Liver (tissue), 3 donors: ENCODE measurements at regions not wholly inside any gene's neighbourhood (a gene's known extent, or its start where the extent isn't known, plus 50 kb on each side); places are given as distances from the start of the nearest gene placed in this dataset.
"Not testable (repeated sequence)": the region's sequence is repeated elsewhere in the genome, so short reads cannot be mapped to it uniquely, and the experiment has no call there.

Experiments
- ATF3 ChIP-seq: IDR thresholded peaks from 2 replicates; pipeline ENCODE4 v1.6.1; 2016; ENCODE audit warnings: antibody characterized with exemption
- FOXA1 ChIP-seq: IDR thresholded peaks from 2 replicates; pipeline ENCODE4 v1.6.1; 2016; ENCODE audit warnings: antibody characterized with exemption
- FOXA2 ChIP-seq: IDR thresholded peaks from 2 replicates; pipeline ENCODE4 v1.6.1; 2016; ENCODE audit warnings: antibody characterized with exemption
- HNF4A ChIP-seq, 2 donors: conservative IDR thresholded peaks; 2 replicates each; pipeline ENCODE4 v1.6.1; 2016; ENCODE audit warnings: antibody characterized with exemption in 2 of 2, mild to moderate bottlenecking in 2 of 2
- HNF4G ChIP-seq: IDR thresholded peaks from 2 replicates; pipeline ENCODE4 v1.6.1; 2016; ENCODE audit warnings: antibody characterized with exemption
- RAD21 ChIP-seq, 2 donors: IDR thresholded peaks; 2 replicates each; pipeline ENCODE4 v1.6.1; 2016; ENCODE audit warnings: antibody characterized with exemption in 2 of 2, mild to moderate bottlenecking in 2 of 2
- RXRA ChIP-seq, 2 donors: IDR thresholded peaks; 2 replicates each; pipeline ENCODE4 v1.6.1; 2017 to 2018; ENCODE audit warnings: antibody characterized with exemption in 2 of 2, mild to moderate bottlenecking in 1 of 2
- SP1 ChIP-seq: IDR thresholded peaks from 2 replicates; pipeline ENCODE4 v1.6.1; 2018; ENCODE audit warnings: antibody characterized with exemption, mild to moderate bottlenecking
- TAF1 ChIP-seq: conservative IDR thresholded peaks from 2 replicates; pipeline ENCODE4 v1.6.1; 2016; ENCODE audit warnings: antibody characterized with exemption, mild to moderate bottlenecking
- YY1 ChIP-seq: IDR thresholded peaks from 2 replicates; pipeline ENCODE4 v1.6.1; 2016; ENCODE audit warnings: antibody characterized with exemption, mild to moderate bottlenecking
- TF ChIP-seq, protein P1 (sequence below): fragments of 150-350 bp; IDR thresholded peaks from 2 replicates; pipeline ENCODE4 v1.5.1; 2017; ENCODE audit warnings: improper control_type of control experiment, low read depth, low read length; ENCODE audit not compliant: missing input control
- TF ChIP-seq, protein P2 (sequence below): IDR thresholded peaks from 2 replicates; pipeline ENCODE4 v1.6.1; 2016; ENCODE audit warnings: antibody characterized with exemption
- TF ChIP-seq, protein P3 (sequence below): IDR thresholded peaks from 2 replicates; pipeline ENCODE4 v1.6.1; 2016; ENCODE audit warnings: antibody characterized with exemption, mild to moderate bottlenecking
- TF ChIP-seq, protein P4 (sequence below): IDR thresholded peaks from 2 replicates; pipeline ENCODE4 v1.6.1; 2016; ENCODE audit warnings: antibody characterized with exemption
- donor health status: healthy.
- donor health status: healthy.

DNA sequence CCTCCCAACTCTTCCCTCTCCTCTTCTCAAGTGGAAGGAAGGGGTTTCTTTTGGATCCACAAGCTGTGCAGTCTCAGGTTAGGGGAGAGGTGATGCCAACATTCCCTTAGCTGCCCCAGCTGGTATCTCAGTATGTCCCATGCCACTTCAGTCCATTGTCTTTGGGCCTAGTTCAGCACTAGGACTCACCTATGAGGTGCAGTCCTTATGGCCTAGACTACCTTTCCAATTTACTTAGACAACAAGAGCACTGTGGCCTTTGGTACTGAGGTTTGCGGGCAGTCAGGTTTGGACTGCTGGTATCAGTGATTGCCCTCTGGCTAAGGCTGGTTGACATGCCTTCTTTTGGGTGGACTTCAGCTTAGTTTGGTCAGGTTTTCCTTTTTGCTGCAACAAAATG, 159.9 kb downstream of the POTEH start:
- TF ChIP-seq, protein P1, sequence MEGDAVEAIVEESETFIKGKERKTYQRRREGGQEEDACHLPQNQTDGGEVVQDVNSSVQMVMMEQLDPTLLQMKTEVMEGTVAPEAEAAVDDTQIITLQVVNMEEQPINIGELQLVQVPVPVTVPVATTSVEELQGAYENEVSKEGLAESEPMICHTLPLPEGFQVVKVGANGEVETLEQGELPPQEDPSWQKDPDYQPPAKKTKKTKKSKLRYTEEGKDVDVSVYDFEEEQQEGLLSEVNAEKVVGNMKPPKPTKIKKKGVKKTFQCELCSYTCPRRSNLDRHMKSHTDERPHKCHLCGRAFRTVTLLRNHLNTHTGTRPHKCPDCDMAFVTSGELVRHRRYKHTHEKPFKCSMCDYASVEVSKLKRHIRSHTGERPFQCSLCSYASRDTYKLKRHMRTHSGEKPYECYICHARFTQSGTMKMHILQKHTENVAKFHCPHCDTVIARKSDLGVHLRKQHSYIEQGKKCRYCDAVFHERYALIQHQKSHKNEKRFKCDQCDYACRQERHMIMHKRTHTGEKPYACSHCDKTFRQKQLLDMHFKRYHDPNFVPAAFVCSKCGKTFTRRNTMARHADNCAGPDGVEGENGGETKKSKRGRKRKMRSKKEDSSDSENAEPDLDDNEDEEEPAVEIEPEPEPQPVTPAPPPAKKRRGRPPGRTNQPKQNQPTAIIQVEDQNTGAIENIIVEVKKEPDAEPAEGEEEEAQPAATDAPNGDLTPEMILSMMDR: not testable (repeated sequence)
- not testable (repeated sequence) for TF ChIP-seq ATF3; TAF1; FOXA1; RAD21 (IDR thresholded peaks at IDR 0.05); SP1; FOXA2; HNF4A (conservative IDR thresholded peaks at IDR 0.05); YY1; RXRA (IDR thresholded peaks at IDR 0.05); HNF4G
- TF ChIP-seq, protein P2, sequence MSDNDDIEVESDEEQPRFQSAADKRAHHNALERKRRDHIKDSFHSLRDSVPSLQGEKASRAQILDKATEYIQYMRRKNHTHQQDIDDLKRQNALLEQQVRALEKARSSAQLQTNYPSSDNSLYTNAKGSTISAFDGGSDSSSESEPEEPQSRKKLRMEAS: not testable (repeated sequence)
- TF ChIP-seq, protein P3, sequence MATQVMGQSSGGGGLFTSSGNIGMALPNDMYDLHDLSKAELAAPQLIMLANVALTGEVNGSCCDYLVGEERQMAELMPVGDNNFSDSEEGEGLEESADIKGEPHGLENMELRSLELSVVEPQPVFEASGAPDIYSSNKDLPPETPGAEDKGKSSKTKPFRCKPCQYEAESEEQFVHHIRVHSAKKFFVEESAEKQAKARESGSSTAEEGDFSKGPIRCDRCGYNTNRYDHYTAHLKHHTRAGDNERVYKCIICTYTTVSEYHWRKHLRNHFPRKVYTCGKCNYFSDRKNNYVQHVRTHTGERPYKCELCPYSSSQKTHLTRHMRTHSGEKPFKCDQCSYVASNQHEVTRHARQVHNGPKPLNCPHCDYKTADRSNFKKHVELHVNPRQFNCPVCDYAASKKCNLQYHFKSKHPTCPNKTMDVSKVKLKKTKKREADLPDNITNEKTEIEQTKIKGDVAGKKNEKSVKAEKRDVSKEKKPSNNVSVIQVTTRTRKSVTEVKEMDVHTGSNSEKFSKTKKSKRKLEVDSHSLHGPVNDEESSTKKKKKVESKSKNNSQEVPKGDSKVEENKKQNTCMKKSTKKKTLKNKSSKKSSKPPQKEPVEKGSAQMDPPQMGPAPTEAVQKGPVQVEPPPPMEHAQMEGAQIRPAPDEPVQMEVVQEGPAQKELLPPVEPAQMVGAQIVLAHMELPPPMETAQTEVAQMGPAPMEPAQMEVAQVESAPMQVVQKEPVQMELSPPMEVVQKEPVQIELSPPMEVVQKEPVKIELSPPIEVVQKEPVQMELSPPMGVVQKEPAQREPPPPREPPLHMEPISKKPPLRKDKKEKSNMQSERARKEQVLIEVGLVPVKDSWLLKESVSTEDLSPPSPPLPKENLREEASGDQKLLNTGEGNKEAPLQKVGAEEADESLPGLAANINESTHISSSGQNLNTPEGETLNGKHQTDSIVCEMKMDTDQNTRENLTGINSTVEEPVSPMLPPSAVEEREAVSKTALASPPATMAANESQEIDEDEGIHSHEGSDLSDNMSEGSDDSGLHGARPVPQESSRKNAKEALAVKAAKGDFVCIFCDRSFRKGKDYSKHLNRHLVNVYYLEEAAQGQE: not testable (repeated sequence)
- TF ChIP-seq, protein P4, sequence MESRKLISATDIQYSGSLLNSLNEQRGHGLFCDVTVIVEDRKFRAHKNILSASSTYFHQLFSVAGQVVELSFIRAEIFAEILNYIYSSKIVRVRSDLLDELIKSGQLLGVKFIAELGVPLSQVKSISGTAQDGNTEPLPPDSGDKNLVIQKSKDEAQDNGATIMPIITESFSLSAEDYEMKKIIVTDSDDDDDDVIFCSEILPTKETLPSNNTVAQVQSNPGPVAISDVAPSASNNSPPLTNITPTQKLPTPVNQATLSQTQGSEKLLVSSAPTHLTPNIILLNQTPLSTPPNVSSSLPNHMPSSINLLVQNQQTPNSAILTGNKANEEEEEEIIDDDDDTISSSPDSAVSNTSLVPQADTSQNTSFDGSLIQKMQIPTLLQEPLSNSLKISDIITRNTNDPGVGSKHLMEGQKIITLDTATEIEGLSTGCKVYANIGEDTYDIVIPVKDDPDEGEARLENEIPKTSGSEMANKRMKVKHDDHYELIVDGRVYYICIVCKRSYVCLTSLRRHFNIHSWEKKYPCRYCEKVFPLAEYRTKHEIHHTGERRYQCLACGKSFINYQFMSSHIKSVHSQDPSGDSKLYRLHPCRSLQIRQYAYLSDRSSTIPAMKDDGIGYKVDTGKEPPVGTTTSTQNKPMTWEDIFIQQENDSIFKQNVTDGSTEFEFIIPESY: not testable (repeated sequence)
